ENCODE measurements at regions not wholly inside any gene's neighbourhood (a gene's known extent, or its start where the extent isn't known, plus 50 kb on each side); places are given as distances from the start of the nearest gene placed in this dataset.

DNA sequence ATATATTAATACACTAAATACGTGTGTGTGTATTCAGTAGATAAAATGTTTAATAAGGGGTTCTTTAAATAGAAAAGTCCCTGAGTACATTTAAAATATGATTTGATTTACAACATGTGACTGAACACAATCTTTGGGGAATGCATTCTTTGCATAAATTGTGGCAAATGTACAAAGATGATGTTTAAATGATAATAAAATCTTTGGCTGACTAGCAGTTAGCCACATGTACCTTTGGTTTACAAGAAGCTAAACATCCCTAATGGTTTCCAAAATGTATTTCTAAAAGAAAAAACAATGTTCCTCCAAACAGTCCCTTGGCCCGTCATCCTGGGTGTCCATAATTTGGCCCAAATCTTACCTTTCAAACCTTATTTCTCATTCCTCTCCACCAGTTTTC, 106.4 kb upstream of the MARK1 start:
- no peaks in the 10 kb centered on the region for H3K79me2 ChIP-seq (ENCODE audit: control insufficient read depth in 1 of 2, insufficient read depth in 2 of 2, low read length in 2 of 2)
- no peak overlapping the region for H2BK12ac ChIP-seq (ENCODE audit: low read depth, low read length)
- no peak overlapping the region for H3K23ac ChIP-seq (ENCODE audit: insufficient read length)
- no peak overlapping the region for H3K14ac ChIP-seq (ENCODE audit: insufficient read length)
- TF ChIP-seq SUZ12 (IDR thresholded peaks at IDR 0.05; ENCODE audit: low read length) (no peak), TAF1 (IDR thresholded peaks at IDR 0.05; ENCODE audit: low read depth, low read length) (no peak), CEBPB (IDR thresholded peaks at IDR 0.05; ENCODE audit: low read depth, low read length) (no peak), SP4 (IDR thresholded peaks at IDR 0.05; ENCODE audit: low read length) (no peak), BRCA1 (IDR thresholded peaks at IDR 0.05; ENCODE audit: low read depth, low read length) (no peak), JUND (IDR thresholded peaks at IDR 0.05; ENCODE audit: low read length) (no peak), CREB1 (IDR thresholded peaks at IDR 0.05) (no peak), NANOG (IDR thresholded peaks at IDR 0.05; ENCODE audit: insufficient read depth, low read depth, low read length, poor library complexity, severe bottlenecking) (no peak), POLR2AphosphoS5 (IDR thresholded peaks at IDR 0.05; ENCODE audit: low read depth, low read length) (no peak), TEAD4 (IDR thresholded peaks at IDR 0.05; ENCODE audit: low read depth, low read length) (no peak), KDM5A (IDR thresholded peaks at IDR 0.05; ENCODE audit: low read length) (no peak), RBBP5 (IDR thresholded peaks at IDR 0.05; ENCODE audit: borderline replicate concordance, low read depth, low read length) (no peak), CHD1 (IDR thresholded peaks at IDR 0.05; ENCODE audit: low read depth, low read length) (no peak)
- TF ChIP-seq, protein P1, sequence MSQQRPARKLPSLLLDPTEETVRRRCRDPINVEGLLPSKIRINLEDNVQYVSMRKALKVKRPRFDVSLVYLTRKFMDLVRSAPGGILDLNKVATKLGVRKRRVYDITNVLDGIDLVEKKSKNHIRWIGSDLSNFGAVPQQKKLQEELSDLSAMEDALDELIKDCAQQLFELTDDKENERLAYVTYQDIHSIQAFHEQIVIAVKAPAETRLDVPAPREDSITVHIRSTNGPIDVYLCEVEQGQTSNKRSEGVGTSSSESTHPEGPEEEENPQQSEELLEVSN (IDR thresholded peaks at IDR 0.05) = no peak
- H3K9me3 ChIP-seq (ENCODE audit: insufficient read depth in 2 of 2, low read depth in 1 of 2, low read length in 1 of 2) = no peaks in the 10 kb centered on the region
- no peak overlapping the region for H4K8ac ChIP-seq (ENCODE audit: extremely low read depth, insufficient read depth, low read length)
- H3K4ac ChIP-seq (replicated peaks; ENCODE audit: insufficient read length, low read depth, low read length) = no peak overlapping the region
- 86% methylated on average over 2 of the region's 2 CpGs; no CpG with 5 or more reads in 1 of the 2 experiments for WGBS, 2 experiments (ENCODE audit: extremely low coverage in 1 of 2, insufficient coverage in 1 of 2, insufficient read length in 1 of 2, insufficient replicate concordance in 2 of 2, low coverage in 1 of 2, low lambda C conversion rate in 2 of 2, missing lambda C conversion rate in 1 of 2)
- no peak overlapping the region for H2BK15ac ChIP-seq (ENCODE audit: low read length)
- H4K91ac ChIP-seq (replicated peaks; ENCODE audit: insufficient read length, low read length) = no peak overlapping the region
- ChIA-PET CTCF (ENCODE audit: partially characterized antibody) (interaction anchor here (1.5 kb wide), 1 partner anchor 126 kb away, joined by 5 read pairs; no protein-coding TSS in a partner anchor), POLR2A (ENCODE audit: partially characterized antibody) (no interaction called here)
- H2BK120ac ChIP-seq (replicated peaks; ENCODE audit: low read depth, low read length) = no peak overlapping the region
- H2AFZ ChIP-seq (ENCODE audit: low read length) = no peak overlapping the region
- H3K56ac ChIP-seq (replicated peaks; ENCODE audit: insufficient read length, low read depth, low read length) = no peak overlapping the region
- H3K27me3 ChIP-seq (replicated peaks in 1 of 4; ENCODE audit: control insufficient read depth in 3 of 4, extremely low read depth in 1 of 4, insufficient read depth in 3 of 4, low read length in 3 of 4) = no peaks in the 10 kb centered on the region
- H2BK20ac ChIP-seq (ENCODE audit: low read length) = no peak overlapping the region
- H3K4me2 ChIP-seq (ENCODE audit: insufficient read depth in 1 of 2, low read depth in 2 of 2, low read length in 2 of 2) = no peak overlapping the region
- no peak overlapping the region for H3K18ac ChIP-seq (ENCODE audit: extremely low read depth, low read length)
- no peak overlapping the region for H4K5ac ChIP-seq (ENCODE audit: insufficient read length, low read depth, low read length)
- H4K20me1 ChIP-seq (replicated peaks in 1 of 2; ENCODE audit: control insufficient read depth in 1 of 2, insufficient read depth in 2 of 2, low read length in 2 of 2) = no peaks in the 10 kb centered on the region
- H3K36me3 ChIP-seq (ENCODE audit: control insufficient read depth in 2 of 4, insufficient read depth in 4 of 4, low read length in 3 of 4) = no peaks in the 10 kb centered on the region
- H2AK5ac ChIP-seq (ENCODE audit: low read depth, low read length) = no peak overlapping the region
- H3K4me3 ChIP-seq (ENCODE audit: extremely low read depth in 1 of 4, insufficient read depth in 2 of 4, low read depth in 3 of 4, low read length in 4 of 4) = no peak overlapping the region
- H3K79me1 ChIP-seq (ENCODE audit: low read depth, low read length) = no peaks in the 10 kb centered on the region
- no peaks in the 10 kb centered on the region; the same call in 1 of the 2 replicates for H3K23me2 ChIP-seq (ENCODE audit: low read depth, low read length)
- H3K27ac ChIP-seq (ENCODE audit: low read depth, low read length) = no peak overlapping the region
- FAIRE-seq (no peak), DNase-seq (ENCODE audit: low read depth in 1 of 2, low spot score in 2 of 2) (no peak)
- H2BK5ac ChIP-seq (ENCODE audit: low read depth, low read length) = no peak overlapping the region
- H3K4me1 ChIP-seq (replicated peaks in 1 of 4; ENCODE audit: control insufficient read depth in 3 of 4, insufficient read depth in 4 of 4, low read length in 3 of 4) = no peaks in the 10 kb centered on the region
- no peak overlapping the region for H3K9ac ChIP-seq (replicated peaks in 1 of 4; ENCODE audit: extremely low read depth in 1 of 4, low read depth in 3 of 4, low read length in 3 of 4)

All from H1 (cell line).